Sciatic nerve (tissue), 2 donors: ENCODE measurements at regions not wholly inside any gene's neighbourhood (a gene's known extent, or its start where the extent isn't known, plus 50 kb on each side); places are given as distances from the start of the nearest gene placed in this dataset.
"Not testable (repeated sequence)": the region's sequence is repeated elsewhere in the genome, so short reads cannot be mapped to it uniquely, and the experiment has no call there.

Experiments
- ATAC-seq: fragments of 200-7000 bp; cut with Tn5 transposase; one replicate; pipeline ENCODE4 v1.9.1; 2020; ENCODE audit warnings: mild to moderate bottlenecking, moderate library complexity
- DNase-seq: peaks from one replicate; pipeline ENCODE4 v3.0.0-alpha.2; 2020; ENCODE audit warnings: low spot score
- intact Hi-C: fragments of 100-400 bp; cut with DNase I; formaldehyde crosslinking; loops from one replicate; pipeline ENCODE4 v1.14.2; 2022
- donor health status: DM: no; HTN: no; CAD: no.
- donor health status: DM: no; HTN: no; CAD: no.

DNA sequence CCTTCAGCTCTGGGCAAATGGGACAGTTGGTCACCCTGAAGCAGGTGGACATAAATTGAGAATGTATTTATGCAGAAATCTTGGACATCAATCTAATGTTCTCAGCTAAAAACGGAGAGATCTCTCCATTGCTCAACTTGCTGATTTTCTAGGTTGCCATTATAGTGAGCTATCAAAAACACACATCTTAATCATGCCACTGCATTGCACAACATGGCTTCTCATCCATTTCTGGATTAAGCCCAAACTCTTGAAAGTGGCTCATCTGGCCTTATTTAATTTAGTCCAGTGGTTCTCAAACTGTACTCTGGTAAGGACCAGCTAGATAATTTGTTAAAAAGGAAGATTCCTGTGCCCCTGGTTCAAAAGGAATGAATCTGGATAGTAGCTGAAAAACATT lies 324.9 kb upstream of the CITED2 start:
- no peak for DNase-seq
- intact Hi-C loops = no loop called here
- peak; percentile 85 for ATAC-seq

DNA sequence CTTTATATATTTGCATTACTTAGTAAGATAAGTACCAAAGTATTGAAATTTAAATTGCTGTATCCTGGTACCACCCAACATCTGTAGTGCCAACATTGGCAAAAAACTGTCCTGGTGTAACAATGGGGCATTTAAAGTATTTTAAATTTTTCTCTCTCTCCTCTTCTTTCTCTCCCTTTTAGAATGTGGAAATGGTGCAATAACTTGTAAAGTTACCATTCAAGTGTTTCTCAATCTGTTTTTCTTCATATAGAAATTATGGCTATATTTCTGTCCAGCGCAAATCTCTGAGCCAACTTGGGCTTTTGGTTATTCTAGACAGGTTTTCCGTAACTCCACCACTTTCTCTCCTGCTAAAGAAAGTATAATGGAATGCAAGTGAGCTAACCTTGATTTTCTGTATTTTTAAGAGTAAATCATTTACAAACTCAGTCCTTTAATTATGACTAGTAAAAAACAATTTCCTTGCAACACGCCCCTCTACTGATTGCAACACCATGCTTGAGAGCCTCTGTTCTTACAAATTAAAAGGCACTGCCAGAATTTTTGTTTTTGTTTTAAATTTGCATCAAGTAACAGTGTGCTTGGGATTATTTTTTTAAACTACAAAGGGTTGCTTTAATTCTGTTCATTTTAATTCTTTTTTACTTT lies 324.2 kb upstream of the CITED2 start:
- ATAC-seq (peak; percentile 78), DNase-seq (no peak)
- intact Hi-C loops = no loop called here

DNA sequence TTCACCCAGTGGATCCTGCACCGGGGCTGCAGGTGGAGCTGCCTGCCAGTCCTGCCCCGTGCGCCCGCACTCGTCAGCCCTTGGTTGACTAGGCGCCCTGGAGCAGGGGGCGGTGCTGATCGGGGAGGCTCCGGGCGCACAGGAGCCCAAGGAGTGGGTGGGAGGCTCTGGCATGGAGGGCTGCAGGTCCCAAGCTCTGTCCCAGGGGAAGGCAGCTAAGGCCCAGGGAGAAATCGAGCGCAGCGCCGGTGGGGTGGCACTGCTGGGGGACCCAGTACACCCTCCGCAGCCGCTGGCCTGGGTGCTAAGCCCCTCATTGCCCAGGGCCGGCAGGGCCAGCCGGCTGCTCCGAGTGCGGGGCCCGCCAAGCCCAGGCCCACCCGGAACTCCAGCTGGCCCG lies 323.4 kb upstream of the CITED2 start:
- DNase-seq, ATAC-seq, intact Hi-C loops: not testable (repeated sequence)

DNA sequence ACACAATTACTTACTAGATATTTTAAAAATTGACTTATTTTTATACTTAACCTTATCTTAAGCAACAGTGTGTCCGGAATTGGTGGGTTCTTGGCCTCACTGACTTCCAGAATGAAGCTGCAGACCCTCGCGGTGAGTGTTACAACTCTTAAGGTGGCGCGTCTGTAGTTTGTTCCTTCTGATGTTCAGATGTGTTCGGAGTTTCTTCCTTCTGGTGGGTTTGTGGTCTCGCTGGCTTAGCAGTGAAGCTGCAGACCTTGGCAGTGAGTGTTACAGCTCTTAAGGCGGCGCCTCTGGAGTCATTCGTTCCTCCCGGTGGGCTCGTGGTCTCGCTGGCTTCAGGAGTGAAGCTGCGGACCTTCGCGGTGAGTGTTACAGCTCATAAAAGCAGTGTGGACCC lies 322.5 kb upstream of the CITED2 start:
- ATAC-seq, DNase-seq, intact Hi-C loops: not testable (repeated sequence)

DNA sequence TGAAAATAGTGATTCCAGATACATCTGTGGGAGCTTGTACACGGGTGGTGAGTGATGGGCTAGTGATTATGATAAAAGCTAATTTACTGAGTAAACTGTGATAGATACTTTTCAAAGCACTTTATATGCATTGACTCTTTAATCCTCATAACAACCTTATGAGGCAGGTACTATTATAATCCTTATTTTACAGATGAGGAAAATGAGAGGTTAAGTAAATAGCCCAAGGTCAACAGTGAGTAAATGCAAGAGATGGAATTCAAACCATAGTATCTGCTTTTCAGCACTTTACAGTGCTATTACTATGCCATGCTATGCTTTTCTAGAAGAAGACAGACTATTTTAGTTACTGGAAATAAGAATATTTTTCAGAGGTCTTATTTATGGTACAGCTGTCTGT lies 320.9 kb upstream of the CITED2 start:
- intact Hi-C loops = no loop called here
- no peak for ATAC-seq

DNA sequence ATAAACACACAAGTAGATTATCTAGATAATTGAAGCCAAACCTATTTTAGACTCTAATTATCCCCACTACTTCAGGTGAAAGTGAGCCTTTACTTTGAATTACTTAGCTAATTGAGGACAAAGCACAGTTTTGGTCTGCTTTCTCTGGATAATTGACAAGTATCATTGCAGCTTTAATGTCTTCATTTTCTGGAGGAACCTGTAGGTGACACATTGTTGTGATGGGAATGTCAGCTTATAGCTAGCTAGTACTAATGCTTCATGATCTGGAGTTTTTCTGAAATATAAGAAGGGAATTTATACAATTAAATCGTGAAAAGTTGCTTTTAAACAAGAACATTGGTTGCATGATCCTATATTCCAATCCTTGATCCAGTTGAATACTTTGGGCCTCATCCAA lies 319.3 kb upstream of the CITED2 start:
- no peak for DNase-seq
- intact Hi-C loops = no loop called here
- ATAC-seq = no peak

More for the DNA sequence above, 320.9 kb upstream of the CITED2 start:
- no peak for DNase-seq

DNA sequence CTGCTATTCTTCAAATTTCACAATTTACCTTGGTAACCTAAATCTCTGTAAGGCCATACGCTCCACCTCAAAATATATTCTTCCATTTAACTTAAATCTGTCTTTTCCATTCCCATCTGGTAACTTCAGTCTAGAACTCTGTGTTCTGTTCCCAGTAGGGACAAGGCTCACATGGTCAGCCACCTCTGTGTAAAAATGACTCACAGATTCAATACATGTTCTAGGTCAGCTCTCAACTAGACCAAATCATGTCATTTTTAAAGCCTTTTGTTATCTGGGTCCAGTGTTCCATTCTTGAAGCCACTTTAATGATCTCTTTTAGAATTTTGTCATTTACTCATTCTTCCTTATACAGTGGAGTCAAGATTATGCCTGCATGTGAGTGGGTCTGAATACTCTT lies 315.6 kb upstream of the CITED2 start:
- intact Hi-C loops = no loop called here
- ATAC-seq = no peak
- DNase-seq = no peak

DNA sequence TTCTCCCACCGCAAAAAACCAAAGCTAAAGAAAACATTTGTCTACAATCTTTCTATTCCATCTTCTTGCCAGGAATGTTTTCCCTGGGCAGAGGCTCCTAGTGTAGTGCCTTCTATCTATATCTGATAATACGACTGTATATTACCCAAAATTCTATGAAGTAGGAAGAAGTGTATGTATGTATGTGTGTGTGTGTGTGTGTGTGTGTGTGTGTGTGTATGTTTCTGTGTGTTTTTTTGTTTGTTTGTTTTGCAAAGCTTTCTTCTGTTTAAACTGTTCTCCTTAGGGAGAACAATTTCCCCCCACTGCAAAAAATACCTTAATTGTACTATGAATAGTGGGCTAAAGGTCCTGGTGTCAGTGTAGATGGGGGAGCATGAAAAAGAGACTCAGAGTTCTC lies 312.6 kb upstream of the CITED2 start:
- no peak for ATAC-seq
- intact Hi-C loops = no loop called here

DNA sequence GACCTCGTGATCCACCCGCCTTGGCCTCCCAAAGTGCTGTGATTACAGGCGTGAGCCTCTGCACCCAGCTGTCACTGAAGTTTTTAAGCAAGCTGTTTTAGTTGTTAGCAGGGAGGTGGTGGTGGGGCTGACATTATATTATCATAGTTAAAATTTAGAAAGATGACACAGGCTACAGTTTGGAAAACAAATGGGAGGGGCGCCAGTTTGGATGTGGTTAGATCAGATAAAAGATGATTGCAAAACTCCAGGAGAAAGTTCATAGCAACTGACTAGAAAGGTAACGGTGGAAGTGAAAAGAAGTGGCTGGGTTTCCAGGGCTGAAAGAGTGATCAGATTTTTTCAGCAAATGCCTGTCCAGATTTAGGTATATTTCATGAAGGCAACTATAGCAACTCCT lies 311.9 kb upstream of the CITED2 start:
- DNase-seq (no peak), ATAC-seq (peak; percentile 48)
- intact Hi-C loops = no loop called here

More for the DNA sequence above, 312.6 kb upstream of the CITED2 start:
- no peak for DNase-seq

DNA sequence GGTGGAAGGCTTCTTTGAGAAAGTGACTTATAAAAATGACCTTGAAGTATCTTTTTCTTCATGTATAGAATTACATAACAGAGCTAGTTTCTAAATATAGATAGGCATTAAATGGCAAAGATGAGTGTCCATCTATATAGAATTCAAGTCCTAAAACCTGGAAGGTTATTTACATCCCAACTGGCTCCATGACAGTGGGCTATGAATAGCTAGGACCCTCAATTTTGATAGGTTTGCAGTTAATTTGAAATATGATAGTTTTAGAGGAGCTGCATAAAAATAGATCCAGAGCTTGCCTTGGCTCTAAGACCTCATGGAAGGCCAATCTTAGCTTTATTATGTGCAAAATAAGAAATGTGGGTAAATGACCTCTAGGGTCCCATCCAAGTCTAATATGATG lies 310.6 kb upstream of the CITED2 start:
- intact Hi-C loops = no loop called here
- no peak for DNase-seq
- ATAC-seq = no peak

DNA sequence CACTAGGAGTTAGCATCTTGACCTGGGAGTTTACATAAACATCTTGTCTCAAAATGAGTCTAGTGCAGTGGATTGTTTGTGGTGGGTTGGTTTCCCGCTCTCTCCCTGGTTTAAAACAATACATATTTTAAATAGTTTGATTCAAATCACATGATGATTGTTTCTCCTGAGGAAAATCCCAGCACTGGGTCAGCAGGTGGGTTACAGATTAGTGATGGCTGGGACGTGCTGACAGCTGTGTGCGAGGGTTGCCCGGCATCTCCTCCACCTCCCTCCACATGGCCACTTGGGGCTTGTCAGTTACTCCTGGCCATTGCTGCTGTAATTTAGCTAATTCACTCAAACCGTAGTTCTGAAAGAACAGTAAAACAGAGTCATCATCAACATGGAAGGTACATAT lies 306.4 kb upstream of the CITED2 start:
- no peak for ATAC-seq
- intact Hi-C loops = no loop called here
- no peak for DNase-seq

DNA sequence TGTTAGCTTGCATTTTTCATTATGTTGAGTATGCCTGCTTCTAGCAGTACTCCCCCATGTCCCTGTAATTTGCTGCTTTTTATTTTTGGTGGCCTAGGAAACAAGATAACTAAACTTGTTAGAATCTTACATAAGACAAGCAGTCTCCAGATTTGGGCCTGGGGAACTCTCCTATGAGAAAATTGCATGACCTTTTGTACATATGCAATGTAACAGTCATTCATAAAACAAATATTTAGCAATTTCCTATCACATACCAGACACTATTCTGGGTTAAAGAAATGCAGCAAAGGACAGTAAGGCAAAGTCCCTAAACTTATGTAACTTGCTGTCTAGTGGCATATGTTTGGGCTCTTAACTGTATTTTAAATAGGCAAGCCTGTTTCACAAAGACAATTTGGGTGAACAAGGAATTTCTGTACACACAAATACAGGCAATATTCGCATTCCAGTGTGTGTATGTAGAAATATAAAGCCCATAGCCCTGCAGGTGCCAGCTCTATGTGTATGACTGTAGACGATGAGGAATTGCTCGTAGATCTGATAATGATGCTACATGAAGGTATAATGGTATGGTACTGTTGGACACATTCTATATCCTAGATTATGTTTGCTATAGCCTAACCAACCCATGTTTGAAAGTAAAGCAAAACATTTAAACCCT lies 305.2 kb upstream of the CITED2 start:
- intact Hi-C loops = no loop called here
- DNase-seq = no peak
- no peak for ATAC-seq

DNA sequence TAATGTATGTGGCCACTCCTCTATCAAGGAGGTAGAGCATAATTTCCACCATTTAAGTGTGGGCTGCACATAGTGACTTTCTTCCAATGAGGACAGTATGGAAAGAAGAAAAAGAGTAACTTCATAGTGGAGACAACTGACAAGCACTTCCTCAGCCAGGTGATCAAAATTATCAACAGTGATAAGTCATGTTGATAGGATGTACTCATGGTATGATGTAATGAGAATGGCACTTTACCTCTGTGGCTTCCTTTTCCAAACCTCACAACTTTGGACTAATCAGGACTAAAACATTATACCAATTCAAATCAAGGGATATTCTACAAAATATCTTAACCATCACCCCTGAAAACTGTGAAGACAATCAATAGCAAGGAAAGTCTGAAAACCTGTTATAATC lies 302.3 kb upstream of the CITED2 start:
- intact Hi-C loops = no loop called here
- DNase-seq = no peak
- ATAC-seq = no peak

DNA sequence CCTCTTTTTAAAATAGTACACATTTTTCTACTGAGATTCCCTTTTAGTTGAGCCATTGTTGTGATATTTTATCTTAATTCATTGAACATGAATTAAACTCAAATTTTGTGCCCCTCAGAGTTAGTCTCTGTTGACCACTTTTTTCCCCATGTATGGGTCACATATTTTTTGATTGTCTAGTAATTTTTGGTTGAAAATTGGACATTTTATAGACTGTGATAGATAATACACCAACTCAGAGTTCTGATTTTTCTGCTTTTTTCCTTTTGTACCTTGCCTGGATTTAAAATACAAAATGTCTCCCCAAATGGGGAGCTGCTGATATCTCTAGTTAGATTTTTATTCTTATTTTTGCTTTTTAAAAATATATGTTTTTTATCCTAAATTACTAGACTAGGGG lies 291.8 kb upstream of the CITED2 start:
- intact Hi-C loops = no loop called here
- DNase-seq (no peak), ATAC-seq (no peak)

DNA sequence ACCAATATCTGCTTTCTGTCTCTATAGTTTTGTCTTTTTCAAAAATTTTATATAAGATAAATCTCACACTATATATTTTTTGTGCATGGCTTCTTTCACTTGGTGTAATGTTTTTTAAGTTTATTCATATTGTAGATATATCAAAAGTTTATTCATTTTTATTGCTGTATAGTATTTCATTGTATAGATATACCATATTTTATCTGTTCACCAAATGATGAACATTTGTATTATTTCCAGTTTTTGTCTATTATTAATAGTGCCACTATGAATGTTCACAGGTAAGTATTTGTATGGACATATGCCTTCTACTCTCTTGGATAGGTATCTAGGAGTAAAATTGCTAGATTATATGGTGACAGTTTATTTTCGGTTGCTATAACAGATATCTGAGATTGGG lies 289.5 kb upstream of the CITED2 start:
- ATAC-seq (no peak), DNase-seq (no peak)
- intact Hi-C loops = no loop called here

DNA sequence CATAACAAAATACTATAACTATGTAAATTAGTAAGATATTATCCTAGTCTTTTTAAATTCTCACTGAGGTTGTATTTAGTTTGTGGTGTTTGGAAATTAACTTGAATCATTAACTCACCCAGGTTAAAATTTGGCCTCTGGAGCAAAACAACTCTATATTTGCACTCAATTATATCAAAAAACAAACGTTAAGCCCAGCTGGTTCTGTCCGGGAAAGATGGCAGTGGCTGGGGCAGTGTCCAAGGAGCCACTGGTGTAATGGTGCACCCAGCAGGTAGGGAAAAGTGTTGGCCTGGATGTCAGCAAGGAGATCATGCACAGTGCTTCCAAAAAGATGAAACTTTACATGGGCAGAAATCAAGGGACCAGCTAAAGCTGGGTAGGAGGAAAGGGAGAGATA lies 285.3 kb upstream of the CITED2 start:
- ATAC-seq = no peak
- no peak for DNase-seq
- intact Hi-C loops = no loop called here

DNA sequence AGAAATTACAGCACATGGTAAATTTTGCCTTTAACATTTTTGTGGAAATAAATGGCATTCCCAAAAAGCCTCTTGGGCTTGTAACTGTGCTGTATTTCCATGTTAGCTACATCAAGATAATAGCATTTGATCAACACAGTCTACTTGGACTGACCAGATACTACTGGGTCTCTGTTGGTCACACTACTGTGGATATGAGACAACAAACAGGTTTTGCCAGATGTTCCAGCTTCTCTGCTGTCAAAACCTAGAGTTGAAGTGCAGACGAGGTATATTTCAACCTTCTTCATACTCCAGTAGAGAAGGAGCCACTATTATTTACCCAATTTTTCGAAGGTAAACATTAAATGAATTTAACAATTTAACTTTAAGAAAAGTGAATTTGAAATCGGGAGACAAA lies 284.7 kb upstream of the CITED2 start:
- no peak for DNase-seq
- intact Hi-C loops = no loop called here
- ATAC-seq = no peak

DNA sequence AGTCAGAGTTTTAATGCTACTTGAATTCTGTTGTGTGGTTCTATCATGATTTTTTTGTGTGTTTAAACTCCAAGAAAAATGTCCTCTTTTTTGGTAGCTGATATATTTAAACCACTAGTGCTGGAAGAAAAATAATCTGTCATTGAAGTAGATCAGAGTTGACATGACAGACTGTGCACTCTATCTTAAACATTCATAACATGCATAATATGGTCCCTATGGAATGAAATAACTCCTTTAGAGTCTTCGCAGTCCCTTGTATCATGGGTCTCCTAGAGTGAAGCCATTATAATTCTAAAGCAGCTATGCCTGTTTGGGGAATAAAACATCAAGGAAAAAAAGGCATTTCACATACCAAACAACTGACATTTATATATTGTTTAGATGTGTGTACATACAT lies 282.7 kb upstream of the CITED2 start:
- ATAC-seq = no peak
- intact Hi-C loops = no loop called here

DNA sequence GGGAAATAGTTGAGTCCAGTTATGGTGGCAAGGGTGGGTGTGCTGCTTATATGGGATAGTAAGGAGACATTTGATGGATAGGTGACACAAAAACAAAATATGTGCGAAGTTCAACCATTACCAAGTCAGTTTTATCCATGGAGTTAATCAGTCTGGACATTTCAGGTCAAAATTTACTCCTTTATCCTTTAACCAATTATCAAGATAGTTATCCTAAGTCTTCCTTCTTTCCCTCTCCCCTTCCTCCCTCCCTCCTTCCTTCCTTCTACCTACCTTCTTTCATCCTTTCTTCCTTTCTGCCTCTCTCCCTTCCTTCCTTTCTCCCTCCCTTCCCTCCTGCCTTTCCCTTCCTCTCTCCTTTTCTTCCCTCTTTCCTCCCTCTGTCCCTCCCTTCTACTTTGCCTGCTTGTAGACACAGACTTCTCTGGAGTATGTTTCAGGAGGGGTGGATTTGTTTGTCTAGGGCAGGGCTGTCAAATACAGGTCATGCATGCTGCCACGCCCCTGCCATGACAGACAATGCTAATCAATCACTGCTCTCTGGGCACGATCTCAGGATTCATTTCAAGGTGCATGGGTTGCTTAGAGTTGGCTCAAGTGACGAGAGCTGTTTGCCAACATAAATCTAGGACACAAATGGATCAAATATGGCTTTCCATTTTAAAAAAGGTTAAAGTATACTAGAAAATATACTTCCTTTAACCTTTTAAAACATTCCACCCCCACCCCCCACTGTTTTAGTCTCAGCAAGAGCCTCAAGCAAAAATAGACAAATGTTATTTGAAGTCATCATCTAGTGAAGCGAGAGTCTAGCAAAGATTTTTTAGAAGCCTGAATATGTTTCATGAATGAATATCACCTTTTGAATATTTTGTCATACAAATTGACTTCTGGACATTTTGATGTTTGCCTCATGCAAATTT lies 281.6 kb upstream of the CITED2 start:
- intact Hi-C loops = no loop called here
- no peak for ATAC-seq
- DNase-seq = no peak

More for the DNA sequence above, 282.7 kb upstream of the CITED2 start:
- no peak for DNase-seq
